HL-60 (cell line): ENCODE measurements at regions not wholly inside any gene's neighbourhood (a gene's known extent, or its start where the extent isn't known, plus 50 kb on each side); places are given as distances from the start of the nearest gene placed in this dataset.

Source experiments
- CTCF ChIP-seq: IDR thresholded peaks from one replicate; pipeline ENCODE4 v1.5.1; 2011; ENCODE audit warnings: low read length, control low read depth, inconsistent platforms; ENCODE audit not compliant: insufficient read depth
- POLR2AphosphoS5 ChIP-seq: IDR thresholded peaks from 2 replicates; pipeline ENCODE4 v1.6.1; 2012; ENCODE audit warnings: low read depth

GRCh38 chr18:78561757-78562510 is 417.7 kb upstream of the SALL3 start:
- TF ChIP-seq POLR2AphosphoS5 (no peak), CTCF (no peak)
